GM23338 (cell line): ENCODE measurements at regions not wholly inside any gene's neighbourhood (a gene's known extent, or its start where the extent isn't known, plus 50 kb on each side); places are given as distances from the start of the nearest gene placed in this dataset.

ENCODE experiments used
- ATAC-seq: fragments of 200-7000 bp; cut with Tn5 transposase; 3 replicates; pipeline ENCODE4 v1.9.1; 2020
- DNase-seq: peaks from one replicate; pipeline ENCODE4 v3.0.0-alpha.2; 2015; ENCODE audit warnings: low spot score
- H2AFZ ChIP-seq: fragments of 200-600 bp; sonication (generic); 2 replicates; pipeline ENCODE4 v1.8.0; 2016; ENCODE audit warnings: antibody characterized with exemption, mild to moderate bottlenecking, moderate library complexity
- H3F3A ChIP-seq: fragments of 200-600 bp; sonication (generic); replicated peaks from 2 replicates; pipeline ENCODE4 v1.8.0; 2017; ENCODE audit warnings: antibody characterized with exemption, mixed run types, low read depth
- H3K27ac ChIP-seq: fragments of 200-600 bp; sonication (generic); 2 replicates; pipeline ENCODE4 v1.6.1; 2016; ENCODE audit warnings: low read depth
- H3K27me3 ChIP-seq: fragments of 200-600 bp; sonication (generic); 2 replicates; pipeline ENCODE4 v1.8.0; 2016; ENCODE audit warnings: mild to moderate bottlenecking, mixed run types, moderate library complexity; ENCODE audit not compliant: insufficient read depth
- H3K36me3 ChIP-seq: fragments of 200-600 bp; sonication (generic); 2 replicates; pipeline ENCODE4 v1.8.0; 2016; ENCODE audit warnings: mild to moderate bottlenecking; ENCODE audit not compliant: insufficient read depth
- H3K4me1 ChIP-seq: fragments of 200-600 bp; sonication (generic); 2 replicates; pipeline ENCODE4 v1.8.0; 2016; ENCODE audit warnings: mild to moderate bottlenecking, moderate library complexity; ENCODE audit not compliant: insufficient read depth
- H3K4me2 ChIP-seq: fragments of 200-600 bp; sonication (generic); 2 replicates; pipeline ENCODE4 v1.7.1; 2017; ENCODE audit warnings: mixed run types
- H3K4me3 ChIP-seq: fragments of 200-600 bp; sonication (generic); 2 replicates; pipeline ENCODE4 v1.6.1; 2016; ENCODE audit warnings: mixed run types
- H3K79me2 ChIP-seq: fragments of 200-600 bp; sonication (generic); replicated peaks from 2 replicates; pipeline ENCODE4 v1.8.0; 2017; ENCODE audit warnings: mild to moderate bottlenecking; ENCODE audit not compliant: insufficient read depth
- H3K9me2 ChIP-seq: fragments of 200-600 bp; sonication (generic); 2 replicates; pipeline ENCODE4 v1.8.0; 2017; ENCODE audit not compliant: insufficient read depth
- H4K20me1 ChIP-seq: fragments of 200-600 bp; sonication (generic); replicated peaks from 2 replicates; pipeline ENCODE4 v1.8.0; 2017; ENCODE audit warnings: mild to moderate bottlenecking; ENCODE audit not compliant: insufficient read depth
- H3K27ac Mint-ChIP-seq: 2 replicates; pipeline ENCODE4 v1.8.0; 2020; ENCODE audit warnings: inconsistent platforms, mild to moderate bottlenecking, moderate library complexity, mixed read lengths
- H3K27me3 Mint-ChIP-seq: 3 replicates; pipeline ENCODE4 v1.8.0; 2022; ENCODE audit warnings: low read depth, mild to moderate bottlenecking, moderate library complexity, mixed read lengths, inconsistent platforms; ENCODE audit not compliant: insufficient read depth, poor library complexity
- H3K36me3 Mint-ChIP-seq: 3 replicates; pipeline ENCODE4 v1.8.0; 2021; ENCODE audit warnings: low read depth, mild to moderate bottlenecking, inconsistent platforms, moderate library complexity, mixed read lengths
- H3K4me1 Mint-ChIP-seq: 3 replicates; pipeline ENCODE4 v1.8.0; 2020; ENCODE audit warnings: mild to moderate bottlenecking, inconsistent platforms, mixed read lengths
- H3K4me3 Mint-ChIP-seq: 3 replicates; pipeline ENCODE4 v1.8.0; 2021; ENCODE audit warnings: moderate library complexity, mild to moderate bottlenecking, inconsistent platforms, mixed read lengths
- H3K9me3 Mint-ChIP-seq: 3 replicates; pipeline ENCODE4 v1.8.0; 2020; ENCODE audit warnings: moderate library complexity, mild to moderate bottlenecking, inconsistent platforms, mixed read lengths
- CREB1 ChIP-seq: fragments of 250-450 bp; sonication (Bioruptor Pico); IDR thresholded peaks from 2 replicates; pipeline ENCODE4 v1.5.0; 2020; ENCODE audit warnings: low read depth, mild to moderate bottlenecking, moderate library complexity
- ETS1 ChIP-seq: IDR thresholded peaks from 2 replicates; pipeline ENCODE4 v1.6.1; 2016; ENCODE audit warnings: antibody characterized with exemption
- EZH2 ChIP-seq: fragments of 200-600 bp; sonication (generic); IDR thresholded peaks from one replicate; pipeline ENCODE4 v1.8.0; 2017; ENCODE audit warnings: antibody characterized with exemption, mild to moderate bottlenecking, low read depth; ENCODE audit not compliant: unreplicated experiment
- EZH2phosphoT487 ChIP-seq: fragments of 200-600 bp; sonication (generic); IDR thresholded peaks from one replicate; pipeline ENCODE4 v1.8.1; 2018; ENCODE audit warnings: antibody characterized with exemption; ENCODE audit not compliant: unreplicated experiment
- JUNB ChIP-seq: IDR thresholded peaks from one replicate; pipeline ENCODE4 v1.6.1; 2016; ENCODE audit warnings: antibody characterized with exemption; ENCODE audit not compliant: unreplicated experiment
- NANOG ChIP-seq: IDR thresholded peaks from 2 replicates; pipeline ENCODE4 v1.6.1; 2016; ENCODE audit warnings: antibody characterized with exemption, borderline replicate concordance
- POLR2AphosphoS5 ChIP-seq: IDR thresholded peaks from 2 replicates; pipeline ENCODE4 v1.6.1; 2016; ENCODE audit warnings: antibody characterized with exemption, low read depth
- STAT1 ChIP-seq: IDR thresholded peaks from one replicate; pipeline ENCODE4 v1.6.1; 2016; ENCODE audit warnings: antibody characterized with exemption; ENCODE audit not compliant: unreplicated experiment
- ZNF114 ChIP-seq: fragments of 250-450 bp; sonication (Bioruptor Pico); IDR thresholded peaks from 2 replicates; pipeline ENCODE4 v1.5.0; 2020; ENCODE audit warnings: mild to moderate bottlenecking, moderate library complexity
- ZNF331 ChIP-seq: fragments of 250-450 bp; sonication (Bioruptor Pico); IDR thresholded peaks from 2 replicates; pipeline ENCODE4 v1.5.0; 2020; ENCODE audit warnings: low read depth, mild to moderate bottlenecking, moderate library complexity
- TF ChIP-seq, protein P1 (sequence below), 2 experiments: fragments of 200-600 bp in 1 of 2; sonication (generic) in 1 of 2; conservative IDR thresholded peaks; 2 replicates each; pipeline versions ENCODE4 v1.5.1 to v1.6.1; 2016 to 2017; ENCODE audit warnings: antibody characterized with exemption in 2 of 2, low read depth in 2 of 2, mild to moderate bottlenecking in 2 of 2, moderate library complexity in 1 of 2
- TF ChIP-seq, protein P2 (sequence below): IDR thresholded peaks from one replicate; pipeline ENCODE4 v1.6.1; 2018; ENCODE audit warnings: antibody characterized with exemption; ENCODE audit not compliant: unreplicated experiment

GRCh38 chr5:167908606-167909005 lies 382.8 kb upstream of the WWC1 start (continued):
- TF ChIP-seq ETS1 (no peak), EZH2phosphoT487 (no peak), ZNF331 (CRISPR knock-in tag) (no peak), CREB1 (CRISPR knock-in tag) (no peak), NANOG (no peak), EZH2 (no peak), POLR2AphosphoS5 (no peak), ZNF114 (CRISPR knock-in tag) (no peak)

DNA sequence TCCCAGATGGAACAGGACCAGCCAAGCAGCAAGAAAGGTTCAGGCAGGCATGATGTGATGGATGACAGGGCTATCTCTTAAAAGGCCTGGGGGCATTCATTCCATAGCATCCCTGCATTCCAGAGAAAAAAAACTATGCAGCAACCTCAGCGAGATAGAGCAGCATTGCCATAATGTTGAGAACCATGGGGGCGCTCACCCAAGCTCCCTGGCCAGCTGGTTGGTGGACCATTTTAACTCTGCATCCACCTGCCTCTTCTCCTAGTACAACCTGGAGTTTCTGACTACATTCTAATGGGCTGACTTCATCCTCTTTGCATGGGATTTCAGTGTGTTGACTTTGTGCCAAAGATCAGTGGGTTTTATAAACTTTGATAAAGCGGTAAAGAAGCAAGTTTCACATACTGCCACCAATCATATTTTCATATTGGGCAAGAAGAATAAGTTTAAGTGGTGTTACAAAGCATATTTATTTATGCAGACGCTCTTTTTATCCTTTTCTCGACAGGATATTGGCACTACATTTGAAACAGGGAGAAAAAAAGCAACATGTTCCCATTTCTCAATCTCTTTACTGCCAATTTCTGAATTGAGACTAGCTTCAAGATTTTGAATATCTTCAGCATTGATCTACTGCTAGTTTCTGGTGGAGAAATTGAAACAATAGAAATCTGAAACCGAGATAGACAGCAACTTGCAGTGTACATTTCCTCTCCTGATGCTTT lies 378.3 kb upstream of the WWC1 start:
- Mint-ChIP-seq H3K4me3 (no peak overlapping the region), H3K27me3 (no peaks in the 10 kb centered on the region), H3K36me3 (peaks cover 7% of the 10 kb centered on the region; the same call in 2 of the 3 replicates), H3K4me1 (peaks cover 7% of the 10 kb centered on the region; the same call in 2 of the 3 replicates), H3K27ac (no peak overlapping the region), H3K9me3 (peaks cover 7% of the 10 kb centered on the region; the same call in 1 of the 3 replicates)
- peaks cover 4% of the 10 kb centered on the region; the same call in 1 of the 2 replicates for H3K4me1 ChIP-seq
- no peak for ATAC-seq
- H3K9me2 ChIP-seq, result no peaks in the 10 kb centered on the region
- no peaks in the 10 kb centered on the region for H3K27me3 ChIP-seq
- no peaks in the 10 kb centered on the region for H4K20me1 ChIP-seq
- no peak overlapping the region for H3K4me2 ChIP-seq
- H3K27ac ChIP-seq, result no peak overlapping the region
- H3F3A ChIP-seq, result no peaks in the 10 kb centered on the region
- peak; percentile 52 for DNase-seq
- H3K79me2 ChIP-seq, result no peaks in the 10 kb centered on the region
- H3K36me3 ChIP-seq, result no peaks in the 10 kb centered on the region
- no peak overlapping the region for H2AFZ ChIP-seq
- no peak overlapping the region for H3K4me3 ChIP-seq
- TF ChIP-seq ZNF331 (CRISPR knock-in tag), result no peak
- TF ChIP-seq, protein P1, sequence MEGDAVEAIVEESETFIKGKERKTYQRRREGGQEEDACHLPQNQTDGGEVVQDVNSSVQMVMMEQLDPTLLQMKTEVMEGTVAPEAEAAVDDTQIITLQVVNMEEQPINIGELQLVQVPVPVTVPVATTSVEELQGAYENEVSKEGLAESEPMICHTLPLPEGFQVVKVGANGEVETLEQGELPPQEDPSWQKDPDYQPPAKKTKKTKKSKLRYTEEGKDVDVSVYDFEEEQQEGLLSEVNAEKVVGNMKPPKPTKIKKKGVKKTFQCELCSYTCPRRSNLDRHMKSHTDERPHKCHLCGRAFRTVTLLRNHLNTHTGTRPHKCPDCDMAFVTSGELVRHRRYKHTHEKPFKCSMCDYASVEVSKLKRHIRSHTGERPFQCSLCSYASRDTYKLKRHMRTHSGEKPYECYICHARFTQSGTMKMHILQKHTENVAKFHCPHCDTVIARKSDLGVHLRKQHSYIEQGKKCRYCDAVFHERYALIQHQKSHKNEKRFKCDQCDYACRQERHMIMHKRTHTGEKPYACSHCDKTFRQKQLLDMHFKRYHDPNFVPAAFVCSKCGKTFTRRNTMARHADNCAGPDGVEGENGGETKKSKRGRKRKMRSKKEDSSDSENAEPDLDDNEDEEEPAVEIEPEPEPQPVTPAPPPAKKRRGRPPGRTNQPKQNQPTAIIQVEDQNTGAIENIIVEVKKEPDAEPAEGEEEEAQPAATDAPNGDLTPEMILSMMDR (conservative IDR thresholded peaks at IDR 0.05; ENCODE audit: low read depth in 2 of 2), result no peak
- TF ChIP-seq EZH2phosphoT487, result no peak
- TF ChIP-seq, protein P2, sequence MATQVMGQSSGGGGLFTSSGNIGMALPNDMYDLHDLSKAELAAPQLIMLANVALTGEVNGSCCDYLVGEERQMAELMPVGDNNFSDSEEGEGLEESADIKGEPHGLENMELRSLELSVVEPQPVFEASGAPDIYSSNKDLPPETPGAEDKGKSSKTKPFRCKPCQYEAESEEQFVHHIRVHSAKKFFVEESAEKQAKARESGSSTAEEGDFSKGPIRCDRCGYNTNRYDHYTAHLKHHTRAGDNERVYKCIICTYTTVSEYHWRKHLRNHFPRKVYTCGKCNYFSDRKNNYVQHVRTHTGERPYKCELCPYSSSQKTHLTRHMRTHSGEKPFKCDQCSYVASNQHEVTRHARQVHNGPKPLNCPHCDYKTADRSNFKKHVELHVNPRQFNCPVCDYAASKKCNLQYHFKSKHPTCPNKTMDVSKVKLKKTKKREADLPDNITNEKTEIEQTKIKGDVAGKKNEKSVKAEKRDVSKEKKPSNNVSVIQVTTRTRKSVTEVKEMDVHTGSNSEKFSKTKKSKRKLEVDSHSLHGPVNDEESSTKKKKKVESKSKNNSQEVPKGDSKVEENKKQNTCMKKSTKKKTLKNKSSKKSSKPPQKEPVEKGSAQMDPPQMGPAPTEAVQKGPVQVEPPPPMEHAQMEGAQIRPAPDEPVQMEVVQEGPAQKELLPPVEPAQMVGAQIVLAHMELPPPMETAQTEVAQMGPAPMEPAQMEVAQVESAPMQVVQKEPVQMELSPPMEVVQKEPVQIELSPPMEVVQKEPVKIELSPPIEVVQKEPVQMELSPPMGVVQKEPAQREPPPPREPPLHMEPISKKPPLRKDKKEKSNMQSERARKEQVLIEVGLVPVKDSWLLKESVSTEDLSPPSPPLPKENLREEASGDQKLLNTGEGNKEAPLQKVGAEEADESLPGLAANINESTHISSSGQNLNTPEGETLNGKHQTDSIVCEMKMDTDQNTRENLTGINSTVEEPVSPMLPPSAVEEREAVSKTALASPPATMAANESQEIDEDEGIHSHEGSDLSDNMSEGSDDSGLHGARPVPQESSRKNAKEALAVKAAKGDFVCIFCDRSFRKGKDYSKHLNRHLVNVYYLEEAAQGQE, result no peak
- TF ChIP-seq EZH2, result no peak
- no peak for TF ChIP-seq POLR2AphosphoS5
- TF ChIP-seq ZNF114 (CRISPR knock-in tag), result no peak
- TF ChIP-seq ETS1, result no peak
- TF ChIP-seq NANOG, result no peak
- no peak for TF ChIP-seq JUNB
- no peak for TF ChIP-seq STAT1
